T-cell (primary cell): ENCODE measurements at regions not wholly inside any gene's neighbourhood (a gene's known extent, or its start where the extent isn't known, plus 50 kb on each side); places are given as distances from the start of the nearest gene placed in this dataset.
"Not testable (repeated sequence)": the region's sequence is repeated elsewhere in the genome, so short reads cannot be mapped to it uniquely, and the experiment has no call there.

Source experiments
- ATAC-seq, 4 experiments: fragments of 200-7000 bp in 3 of 4; fragments of 150-1000 bp in 1 of 4; cut with Tn5 transposase; replicated peaks in 1 of 4; 1 replicate in 3 of 4; 2 replicates in 1 of 4; pipeline ENCODE4 v1.10.0; 2021; ENCODE audit warnings: moderate library complexity in 3 of 4, mild to moderate bottlenecking in 2 of 4, moderate number of reproducible peaks in 1 of 4
- CTCF ChIA-PET, 2 donors: fragments of 300-600 bp; sonication (Branson Sonifier 250); formaldehyde crosslinking; loops; one replicate each; lab custom pipeline; 2022; ENCODE audit warnings: antibody characterized with exemption in 2 of 2; lab: Charles Lee
- POLR2A ChIA-PET, 2 donors: fragments of 300-600 bp; sonication (Branson Sonifier 250); formaldehyde crosslinking; loops; one replicate each; lab custom pipeline; 2022; ENCODE audit warnings: antibody characterized with exemption in 2 of 2; lab: Charles Lee
- DNase-seq, 35 experiments: peaks; one replicate each; pipeline versions ENCODE4 v3.0.0 to v3.0.0-alpha.2; 2013 to 2023
- H3K27ac ChIP-seq: one replicate; pipeline ENCODE4 v1.5.1; 2013; ENCODE audit warnings: low read length
- H3K27me3 ChIP-seq, 2 experiments: replicated peaks in 1 of 2; 1 replicate in 1 of 2; 2 replicates in 1 of 2; pipeline versions ENCODE4 v1.6.1 to v1.7.0; 2013; ENCODE audit warnings: low read length in 1 of 2, mixed read lengths in 1 of 2; ENCODE audit not compliant: control insufficient read depth in 2 of 2, insufficient read depth in 2 of 2; ENCODE audit errors: extremely low read depth in 1 of 2
- H3K36me3 ChIP-seq, 2 donors: 1 replicate in 1 of 2; 2 replicates in 1 of 2; pipeline versions ENCODE4 v1.6.1 to v1.7.0; 2013; ENCODE audit warnings: low read length in 1 of 2; ENCODE audit not compliant: control insufficient read depth in 2 of 2, insufficient read depth in 1 of 2; ENCODE audit errors: extremely low read depth in 1 of 2
- H3K4me1 ChIP-seq, 2 experiments: 1 replicate in 1 of 2; 2 replicates in 1 of 2; pipeline versions ENCODE4 v1.6.1 to v1.7.0; 2013; ENCODE audit warnings: low read length in 2 of 2, mixed read lengths in 1 of 2; ENCODE audit not compliant: insufficient read depth in 2 of 2, control insufficient read depth in 1 of 2; ENCODE audit errors: extremely low read depth in 1 of 2
- H3K4me3 ChIP-seq, 2 donors: 1 replicate in 1 of 2; 2 replicates in 1 of 2; pipeline versions ENCODE4 v1.5.1 to v1.7.0; 2013; ENCODE audit warnings: mild to moderate bottlenecking in 2 of 2, low read length in 1 of 2, moderate library complexity in 1 of 2; ENCODE audit not compliant: control insufficient read depth in 1 of 2; ENCODE audit errors: extremely low read depth in 1 of 2
- H3K9me3 ChIP-seq: 2 replicates; pipeline ENCODE4 v1.7.0; 2013
- H3K27ac Mint-ChIP-seq, 2 donors: one replicate each; pipeline ENCODE4 v1.8.0; 2020 to 2021; ENCODE audit warnings: mild to moderate bottlenecking in 2 of 2, mixed read lengths in 2 of 2
- H3K27me3 Mint-ChIP-seq, 2 donors: one replicate each; pipeline ENCODE4 v1.8.0; 2021 to 2022; ENCODE audit warnings: mixed read lengths in 2 of 2
- H3K36me3 Mint-ChIP-seq: one replicate; pipeline ENCODE4 v1.8.0; 2021; ENCODE audit warnings: mixed read lengths
- H3K4me1 Mint-ChIP-seq, 3 donors: one replicate each; pipeline ENCODE4 v1.8.0; 2020 to 2022; ENCODE audit warnings: mixed read lengths in 3 of 3, mild to moderate bottlenecking in 1 of 3
- H3K4me3 Mint-ChIP-seq, 3 donors: one replicate each; pipeline ENCODE4 v1.8.0; 2020 to 2022; ENCODE audit warnings: mild to moderate bottlenecking in 3 of 3, mixed read lengths in 3 of 3, moderate library complexity in 3 of 3
- H3K9me3 Mint-ChIP-seq, 3 donors: one replicate each; pipeline ENCODE4 v1.8.0; 2020 to 2022; ENCODE audit warnings: mixed read lengths in 3 of 3
- WGBS: methylation state at CpG from one replicate; pipeline ENCODE4 v1.1.5; 2013; ENCODE audit warnings: missing lambda C conversion rate; ENCODE audit not compliant: insufficient coverage; 5-methylcytosine and 5-hydroxymethylcytosine counted together

DNA sequence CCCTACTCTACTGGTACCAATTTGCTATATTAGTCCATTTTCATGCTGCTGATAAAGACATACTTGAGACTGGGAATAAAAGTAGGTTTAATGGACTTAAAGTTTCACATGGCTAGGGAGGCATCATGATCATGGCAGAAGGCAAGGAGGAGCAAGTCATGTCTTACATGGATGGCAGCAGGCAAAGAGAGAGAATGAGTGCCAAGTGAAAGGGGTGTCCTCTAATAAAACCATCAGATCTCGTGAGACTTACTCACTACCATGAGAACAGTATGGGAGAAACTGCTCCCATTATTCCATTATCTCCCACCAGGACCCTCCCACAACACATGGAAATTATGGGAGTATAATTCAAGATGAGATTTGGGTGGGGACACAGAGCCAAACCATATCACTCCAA lies 450.5 kb upstream of the ZEB2 start:
- POLR2A ChIA-PET, H3K36me3 ChIP-seq, H3K4me1 Mint-ChIP-seq, CTCF ChIA-PET, H3K27ac ChIP-seq, H3K27me3 ChIP-seq, H3K9me3 ChIP-seq, H3K36me3 Mint-ChIP-seq, H3K4me3 Mint-ChIP-seq, DNase-seq, ATAC-seq, H3K4me1 ChIP-seq, H3K27ac Mint-ChIP-seq, H3K4me3 ChIP-seq, H3K27me3 Mint-ChIP-seq: not testable (repeated sequence)
- WGBS = no CpG with 5 or more reads among the region's 1 CpG
- H3K9me3 Mint-ChIP-seq = peaks cover 3 to 13% (median 7%) of the 10 kb centered on the region in 3 donors

DNA sequence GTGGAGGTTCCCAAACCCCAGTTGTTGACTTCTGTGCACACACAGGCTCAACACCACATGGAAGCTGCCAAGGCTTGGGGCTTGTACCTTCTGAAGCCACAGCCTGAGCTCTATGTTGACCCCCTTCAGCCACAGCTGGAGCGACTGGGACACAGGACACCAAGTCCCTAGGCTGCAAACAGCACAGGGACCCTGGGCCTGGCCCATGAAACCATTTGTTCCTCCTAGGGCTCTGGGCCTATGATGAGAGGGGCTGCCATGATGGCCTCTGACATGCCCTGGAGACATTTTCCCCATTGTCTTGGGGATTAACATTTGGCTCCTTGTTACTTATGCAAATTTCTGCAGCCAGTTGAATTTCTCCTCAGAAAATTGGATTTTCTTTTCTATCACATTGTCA lies 449.6 kb upstream of the ZEB2 start:
- H3K27me3 Mint-ChIP-seq, H3K4me3 ChIP-seq, H3K36me3 Mint-ChIP-seq, H3K4me1 Mint-ChIP-seq, CTCF ChIA-PET, H3K4me1 ChIP-seq, POLR2A ChIA-PET, H3K4me3 Mint-ChIP-seq, H3K9me3 ChIP-seq, DNase-seq, H3K27ac Mint-ChIP-seq, ATAC-seq, H3K27ac ChIP-seq, H3K27me3 ChIP-seq, H3K36me3 ChIP-seq: not testable (repeated sequence)
- 14% methylated on average over 1 of the region's 1 CpG for WGBS
- H3K9me3 Mint-ChIP-seq = peaks cover 6 to 18% (median 11%) of the 10 kb centered on the region in 3 donors

DNA sequence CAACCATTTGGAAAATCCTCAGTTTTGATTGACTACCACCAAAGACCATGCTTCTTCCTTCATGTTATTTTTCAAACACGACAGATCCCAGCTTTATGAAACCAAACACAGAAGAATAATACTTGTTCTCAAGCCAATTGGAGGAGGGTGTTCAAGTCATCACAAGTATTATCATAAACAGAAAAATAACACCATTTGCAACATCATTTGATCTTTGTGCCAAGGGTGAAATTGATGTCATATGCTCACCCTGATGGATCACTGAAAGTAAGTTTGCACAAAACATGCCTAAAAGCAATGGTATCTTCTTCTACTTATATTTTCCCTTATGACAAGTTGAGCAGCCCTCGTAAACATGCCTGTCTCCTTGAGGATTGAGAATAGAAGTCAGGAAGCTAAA lies 448.0 kb upstream of the ZEB2 start:
- H3K4me1 ChIP-seq = no peaks in the 10 kb centered on the region
- CTCF ChIA-PET = no interaction called here
- H3K4me1 Mint-ChIP-seq = no peaks in the 10 kb centered on the region
- ATAC-seq (no peak), DNase-seq (no peak)
- no peaks in the 10 kb centered on the region for H3K36me3 Mint-ChIP-seq
- H3K4me3 ChIP-seq = no peak overlapping the region
- peaks cover 6 to 15% (median 13%) of the 10 kb centered on the region in 3 donors for H3K9me3 Mint-ChIP-seq
- H3K27me3 Mint-ChIP-seq = no peaks in the 10 kb centered on the region
- no CpG with 5 or more reads among the region's 2 CpGs for WGBS
- no peak overlapping the region for H3K27ac Mint-ChIP-seq
- no peak overlapping the region for H3K4me3 Mint-ChIP-seq
- no peaks in the 10 kb centered on the region for H3K36me3 ChIP-seq
- peaks cover 0 to 5% of the 10 kb centered on the region in 2 experiments for H3K27me3 ChIP-seq
- POLR2A ChIA-PET = no interaction called here
- no peak overlapping the region for H3K27ac ChIP-seq
- no peaks in the 10 kb centered on the region for H3K9me3 ChIP-seq

DNA sequence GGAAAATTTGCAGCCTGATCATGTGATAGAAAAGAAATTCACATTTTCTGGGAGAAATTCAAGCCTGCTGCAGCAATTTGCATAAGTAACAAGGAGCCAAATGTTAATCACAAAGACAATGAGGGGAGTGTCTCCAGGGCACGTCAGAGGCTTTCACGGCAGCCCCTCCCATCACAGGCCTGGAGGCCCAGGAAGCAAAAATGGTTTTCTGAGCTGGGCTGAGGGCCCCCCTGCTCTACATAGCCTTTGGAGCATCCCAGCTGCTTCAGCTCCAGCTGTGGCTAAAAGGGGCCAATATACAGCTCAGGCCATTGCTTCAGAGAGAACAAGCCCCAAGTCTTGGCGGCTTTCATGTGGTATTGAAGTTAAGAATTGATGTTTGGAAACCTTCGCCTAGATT lies 445.3 kb upstream of the ZEB2 start:
- POLR2A ChIA-PET = no interaction called here
- no peaks in the 10 kb centered on the region for H3K9me3 ChIP-seq
- H3K27me3 Mint-ChIP-seq = no peaks in the 10 kb centered on the region
- no peaks in the 10 kb centered on the region for H3K36me3 ChIP-seq
- H3K4me3 Mint-ChIP-seq = no peak overlapping the region
- CTCF ChIA-PET = no interaction called here
- 75% methylated on average over 2 of the region's 4 CpGs for WGBS
- no peaks in the 10 kb centered on the region for H3K36me3 Mint-ChIP-seq
- H3K4me1 Mint-ChIP-seq = no peaks in the 10 kb centered on the region
- H3K4me1 ChIP-seq = no peaks in the 10 kb centered on the region
- ATAC-seq (no peak), DNase-seq (no peak)
- H3K27me3 ChIP-seq = peaks cover 0 to 5% of the 10 kb centered on the region in 2 experiments
- H3K27ac Mint-ChIP-seq = no peak overlapping the region
- H3K9me3 Mint-ChIP-seq = peaks cover 3 to 12% (median 6%) of the 10 kb centered on the region in 3 donors
- H3K27ac ChIP-seq = no peak overlapping the region
- no peak overlapping the region for H3K4me3 ChIP-seq

DNA sequence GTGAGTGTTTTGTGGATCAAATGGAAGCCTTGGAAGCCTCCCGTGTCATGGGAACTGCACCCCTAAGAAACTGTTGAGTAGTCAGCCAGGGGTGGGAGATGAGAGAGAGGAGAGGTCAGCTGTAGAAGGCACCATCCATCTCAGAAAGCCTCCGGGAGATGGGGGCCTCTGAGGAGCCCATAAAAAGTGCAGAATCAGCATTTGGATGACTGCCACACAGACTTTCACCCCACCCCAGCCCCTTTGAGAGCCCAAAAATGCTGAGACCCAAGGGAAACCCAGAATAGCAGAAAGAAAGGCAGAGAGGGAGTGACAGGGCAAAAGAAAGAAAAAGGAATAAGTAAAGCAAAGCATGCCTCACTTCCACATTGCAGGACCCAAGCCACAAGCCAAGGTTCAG lies 443.1 kb upstream of the ZEB2 start:
- ChIA-PET CTCF (no interaction called here), POLR2A (no interaction called here)
- Histone ChIP-seq H3K36me3 (no peaks in the 10 kb centered on the region), H3K4me3 (no peak overlapping the region), H3K27ac (no peak overlapping the region), H3K4me1 (no peaks in the 10 kb centered on the region), H3K9me3 (no peaks in the 10 kb centered on the region), H3K27me3 (peaks cover 0 to 3% of the 10 kb centered on the region in 2 experiments)
- peaks cover 3 to 12% (median 6%) of the 10 kb centered on the region in 3 donors for H3K9me3 Mint-ChIP-seq
- no peak for ATAC-seq
- no peaks in the 10 kb centered on the region for H3K27me3 Mint-ChIP-seq
- no peaks in the 10 kb centered on the region for H3K36me3 Mint-ChIP-seq
- H3K27ac Mint-ChIP-seq = no peak overlapping the region
- H3K4me3 Mint-ChIP-seq = no peak overlapping the region
- no CpG with 5 or more reads among the region's 2 CpGs for WGBS
- no peak for DNase-seq
- H3K4me1 Mint-ChIP-seq = no peaks in the 10 kb centered on the region

DNA sequence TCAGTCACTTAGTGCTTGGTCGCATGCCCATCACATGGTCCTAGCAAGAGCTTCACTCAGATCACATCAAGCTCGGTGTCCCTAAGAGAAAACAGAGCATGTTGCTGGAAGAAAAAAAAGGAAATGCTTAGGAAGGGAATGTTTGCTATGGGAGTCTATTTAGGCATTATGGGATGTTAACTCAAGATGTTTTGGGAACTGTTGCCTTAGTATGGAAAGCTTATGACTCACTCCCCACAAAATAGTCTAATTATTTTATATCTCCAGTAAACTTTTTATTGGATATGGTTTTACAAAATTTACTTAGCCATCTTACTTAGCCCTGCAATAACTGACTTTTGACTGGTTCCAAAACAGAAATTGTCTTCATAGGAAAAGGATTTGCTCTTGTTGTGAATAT lies 439.5 kb upstream of the ZEB2 start:
- DNase-seq (no peak), ATAC-seq (no peak)
- Mint-ChIP-seq H3K27me3 (no peaks in the 10 kb centered on the region), H3K4me1 (no peaks in the 10 kb centered on the region), H3K9me3 (peaks cover 0 to under 1% (median 0%) of the 10 kb centered on the region in 3 donors), H3K27ac (no peak overlapping the region), H3K36me3 (no peaks in the 10 kb centered on the region), H3K4me3 (no peak overlapping the region)
- ChIA-PET CTCF (no interaction called here), POLR2A (no interaction called here)
- H3K27ac ChIP-seq = no peak overlapping the region
- no CpG with 5 or more reads among the region's 2 CpGs for WGBS
- H3K4me3 ChIP-seq = no peak overlapping the region
- no peaks in the 10 kb centered on the region for H3K4me1 ChIP-seq
- no peaks in the 10 kb centered on the region for H3K9me3 ChIP-seq
- no peaks in the 10 kb centered on the region for H3K36me3 ChIP-seq
- no peaks in the 10 kb centered on the region for H3K27me3 ChIP-seq

DNA sequence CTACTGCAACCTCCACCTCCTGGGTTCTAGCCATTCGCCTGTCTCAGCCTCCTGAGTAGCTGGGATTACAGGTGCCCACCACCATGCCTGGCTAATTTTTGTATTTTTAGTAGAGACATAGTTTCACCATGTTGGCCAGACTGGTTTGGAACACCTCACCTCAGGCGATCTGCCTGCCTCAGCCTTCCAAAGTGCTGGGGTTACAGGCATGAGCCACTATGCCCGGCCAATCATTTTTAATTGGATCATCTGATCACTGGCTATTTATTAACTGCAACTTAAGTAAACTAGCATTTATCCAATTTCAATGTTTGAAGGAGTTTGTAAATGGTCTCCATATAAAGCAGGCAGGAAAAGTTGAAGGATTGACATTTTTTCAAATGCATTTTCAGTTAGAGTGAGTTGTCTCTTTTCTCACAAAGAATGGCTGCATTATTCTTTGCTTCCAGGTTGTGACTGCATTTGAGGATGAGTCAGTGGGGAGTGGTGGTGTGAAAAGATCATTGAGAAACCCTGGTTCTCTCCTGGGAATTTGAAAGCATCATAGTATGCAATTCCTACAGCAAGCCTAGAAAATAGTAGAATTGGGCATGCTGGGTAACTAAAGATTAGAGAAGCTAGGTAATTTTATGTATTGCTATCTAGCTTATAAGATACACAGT lies 431.1 kb upstream of the ZEB2 start:
- Histone ChIP-seq H3K27ac (no peak overlapping the region), H3K36me3 (no peaks in the 10 kb centered on the region), H3K4me1 (no peaks in the 10 kb centered on the region), H3K9me3 (no peaks in the 10 kb centered on the region), H3K4me3 (no peak overlapping the region), H3K27me3 (no peaks in the 10 kb centered on the region)
- Mint-ChIP-seq H3K4me3 (no peak overlapping the region), H3K27me3 (no peaks in the 10 kb centered on the region), H3K27ac (no peak overlapping the region), H3K9me3 (no peaks in the 10 kb centered on the region), H3K4me1 (no peaks in the 10 kb centered on the region), H3K36me3 (no peaks in the 10 kb centered on the region)
- DNase-seq = no peak
- ChIA-PET CTCF (no interaction called here), POLR2A (no interaction called here)
- no peak for ATAC-seq
- WGBS = 100% methylated on average over 1 of the region's 3 CpGs
